Skeletal muscle satellite cell (primary cell): ENCODE measurements at regions not wholly inside any gene's neighbourhood (a gene's known extent, or its start where the extent isn't known, plus 50 kb on each side); places are given as distances from the start of the nearest gene placed in this dataset.

Experiments
- H3K27me3 ChIP-seq: 2 replicates; pipeline ENCODE4 v1.7.0; 2013; ENCODE audit warnings: low read length; ENCODE audit not compliant: control insufficient read depth, insufficient read depth
- H3K36me3 ChIP-seq: 2 replicates; pipeline ENCODE4 v1.7.0; 2013; ENCODE audit warnings: mild to moderate bottlenecking, control low read depth, low read length; ENCODE audit not compliant: insufficient read depth
- H3K4me1 ChIP-seq: 2 replicates; pipeline ENCODE4 v1.7.0; 2013; ENCODE audit warnings: low read length; ENCODE audit not compliant: control insufficient read depth, insufficient read depth
- H3K4me2 ChIP-seq: 2 replicates; pipeline ENCODE4 v1.7.0; 2013; ENCODE audit warnings: mild to moderate bottlenecking, low read length
- H3K4me3 ChIP-seq: 2 replicates; pipeline ENCODE4 v1.7.0; 2013; ENCODE audit warnings: low read length
- H3K9ac ChIP-seq: 2 replicates; pipeline ENCODE4 v1.7.0; 2013; ENCODE audit warnings: mild to moderate bottlenecking, low read depth, low read length, moderate library complexity
- H3K9me3 ChIP-seq: replicated peaks from 2 replicates; pipeline ENCODE4 v1.7.0; 2013; ENCODE audit warnings: mild to moderate bottlenecking, control low read depth, low read length

GRCh38 chr11:131056036-131056435, 139.8 kb upstream of the SNX19 start:
- no peaks in the 10 kb centered on the region for H3K36me3 ChIP-seq

GRCh38 chr11:131063638-131064037, 147.4 kb upstream of the SNX19 start:
- Histone ChIP-seq H3K4me1 (no peaks in the 10 kb centered on the region), H3K4me2 (no peak overlapping the region), H3K9ac (no peak overlapping the region), H3K36me3 (no peaks in the 10 kb centered on the region), H3K9me3 (no peaks in the 10 kb centered on the region), H3K27me3 (peaks cover 34% of the 10 kb centered on the region), H3K4me3 (no peak overlapping the region)

More at GRCh38 chr11:131056036-131056435, 139.8 kb upstream of the SNX19 start:
- no peaks in the 10 kb centered on the region for H3K4me1 ChIP-seq
- H3K27me3 ChIP-seq, result peaks cover 44% of the 10 kb centered on the region
- no peak overlapping the region for H3K9ac ChIP-seq
- no peak overlapping the region for H3K4me2 ChIP-seq
- no peaks in the 10 kb centered on the region for H3K9me3 ChIP-seq
- H3K4me3 ChIP-seq, result no peak overlapping the region

GRCh38 chr11:131064373-131064991, 148.2 kb upstream of the SNX19 start:
- Histone ChIP-seq H3K27me3 (peaks cover 34% of the 10 kb centered on the region), H3K9me3 (no peaks in the 10 kb centered on the region), H3K9ac (no peak overlapping the region), H3K4me3 (no peak overlapping the region), H3K36me3 (no peaks in the 10 kb centered on the region), H3K4me1 (no peaks in the 10 kb centered on the region), H3K4me2 (no peak overlapping the region)

- H3K9me3 ChIP-seq, result no peaks in the 10 kb centered on the region
- H3K4me2 ChIP-seq, result no peak overlapping the region
- no peaks in the 10 kb centered on the region for H3K4me1 ChIP-seq
- no peak overlapping the region for H3K9ac ChIP-seq
- H3K27me3 ChIP-seq, result peaks cover 40% of the 10 kb centered on the region
- no peaks in the 10 kb centered on the region for H3K36me3 ChIP-seq
- no peak overlapping the region for H3K4me3 ChIP-seq
Measured at GRCh38 chr11:131065435-131066413, 149.4 kb upstream of the SNX19 start.

GRCh38 chr11:131066551-131066950, 150.3 kb upstream of the SNX19 start:
- Histone ChIP-seq H3K27me3 (peaks cover 33% of the 10 kb centered on the region), H3K9me3 (no peaks in the 10 kb centered on the region), H3K9ac (no peak overlapping the region), H3K4me3 (no peak overlapping the region), H3K4me2 (no peak overlapping the region), H3K36me3 (no peaks in the 10 kb centered on the region), H3K4me1 (no peaks in the 10 kb centered on the region)

GRCh38 chr11:131070365-131070764, 154.1 kb upstream of the SNX19 start:
- H3K9me3 ChIP-seq, result no peaks in the 10 kb centered on the region
- H3K4me2 ChIP-seq, result no peak overlapping the region
- H3K4me3 ChIP-seq, result no peak overlapping the region
- H3K36me3 ChIP-seq, result no peaks in the 10 kb centered on the region
- no peaks in the 10 kb centered on the region for H3K4me1 ChIP-seq
- H3K27me3 ChIP-seq, result peaks cover 25% of the 10 kb centered on the region
- H3K9ac ChIP-seq, result no peak overlapping the region

- Histone ChIP-seq H3K4me2 (no peak overlapping the region), H3K36me3 (no peaks in the 10 kb centered on the region), H3K9me3 (no peaks in the 10 kb centered on the region), H3K4me1 (no peaks in the 10 kb centered on the region), H3K9ac (no peak overlapping the region), H3K4me3 (no peak overlapping the region), H3K27me3 (peaks cover 18% of the 10 kb centered on the region)
Measured at GRCh38 chr11:131073167-131073566, 156.9 kb upstream of the SNX19 start.

- Histone ChIP-seq H3K36me3 (no peaks in the 10 kb centered on the region), H3K4me1 (no peaks in the 10 kb centered on the region), H3K4me2 (no peak overlapping the region), H3K4me3 (no peak overlapping the region), H3K9ac (no peak overlapping the region), H3K9me3 (no peaks in the 10 kb centered on the region), H3K27me3 (peaks cover 18% of the 10 kb centered on the region)
Measured at GRCh38 chr11:131074573-131074972, 158.3 kb upstream of the SNX19 start.

GRCh38 chr11:131077340-131077739, 161.1 kb upstream of the SNX19 start:
- H3K9ac ChIP-seq, result no peak overlapping the region
- H3K4me1 ChIP-seq, result no peaks in the 10 kb centered on the region
- H3K9me3 ChIP-seq, result no peaks in the 10 kb centered on the region

GRCh38 chr11:131079036-131079435, 162.8 kb upstream of the SNX19 start:
- Histone ChIP-seq H3K4me1 (no peaks in the 10 kb centered on the region), H3K4me3 (no peak overlapping the region), H3K27me3 (peaks cover 5% of the 10 kb centered on the region), H3K9ac (no peak overlapping the region), H3K4me2 (no peak overlapping the region), H3K9me3 (no peaks in the 10 kb centered on the region), H3K36me3 (no peaks in the 10 kb centered on the region)

More at GRCh38 chr11:131077340-131077739, 161.1 kb upstream of the SNX19 start:
- Histone ChIP-seq H3K4me3 (no peak overlapping the region), H3K4me2 (no peak overlapping the region), H3K27me3 (peaks cover 12% of the 10 kb centered on the region), H3K36me3 (no peaks in the 10 kb centered on the region)

- Histone ChIP-seq H3K9ac (no peak overlapping the region), H3K9me3 (no peaks in the 10 kb centered on the region), H3K27me3 (peaks cover 12% of the 10 kb centered on the region), H3K36me3 (no peaks in the 10 kb centered on the region), H3K4me2 (no peak overlapping the region), H3K4me1 (no peaks in the 10 kb centered on the region), H3K4me3 (no peak overlapping the region)
Measured at GRCh38 chr11:131089727-131090245, 173.5 kb upstream of the SNX19 start.
